Central memory CD4-positive, alpha-beta T cell (primary cell): ENCODE measurements at regions not wholly inside any gene's neighbourhood (a gene's known extent, or its start where the extent isn't known, plus 50 kb on each side); places are given as distances from the start of the nearest gene placed in this dataset.
"Not testable (repeated sequence)": the region's sequence is repeated elsewhere in the genome, so short reads cannot be mapped to it uniquely, and the experiment has no call there.

Source experiments
- DNase-seq: peaks from one replicate; pipeline ENCODE4 v3.0.0; 2022

GRCh38 chr15:92805080-92805690 lies 94.9 kb upstream of the CHD2 start:
- no peak for DNase-seq

GRCh38 chr15:92806171-92806570 lies 94.0 kb upstream of the CHD2 start:
- not testable (repeated sequence) for DNase-seq

GRCh38 chr15:92806763-92807162 lies 93.4 kb upstream of the CHD2 start:
- DNase-seq: no peak

GRCh38 chr15:92807971-92808571 lies 92.1 kb upstream of the CHD2 start:
- peak; percentile 25 for DNase-seq

- no peak for DNase-seq
These were observed 91.5 kb upstream of the CHD2 start for GRCh38 chr15:92808598-92809063.

GRCh38 chr15:92809064-92809879 lies 90.9 kb upstream of the CHD2 start:
- DNase-seq: peak; percentile 99

- peak; percentile 20 for DNase-seq
These were observed 90.2 kb upstream of the CHD2 start for GRCh38 chr15:92809880-92810361.

- DNase-seq: no peak
These were observed 89.5 kb upstream of the CHD2 start for GRCh38 chr15:92810418-92811138.

- peak; percentile 34 for DNase-seq
These were observed 88.8 kb upstream of the CHD2 start for GRCh38 chr15:92811148-92811913.

GRCh38 chr15:92812271-92812670 lies 87.9 kb upstream of the CHD2 start:
- no peak for DNase-seq

- peak; percentile 87 for DNase-seq
These were observed 86.6 kb upstream of the CHD2 start for GRCh38 chr15:92813485-92813884.

- no peak for DNase-seq
These were observed 82.7 kb upstream of the CHD2 start for GRCh38 chr15:92817339-92817886.

- DNase-seq: no peak
These were observed 81.4 kb upstream of the CHD2 start for GRCh38 chr15:92818651-92819277.

GRCh38 chr15:92819278-92820235 lies 80.6 kb upstream of the CHD2 start:
- DNase-seq: no peak

- DNase-seq: peak; percentile 90
These were observed 79.7 kb upstream of the CHD2 start for GRCh38 chr15:92820236-92821021.

- no peak for DNase-seq
These were observed 78.5 kb upstream of the CHD2 start for GRCh38 chr15:92821491-92822116.

- no peak for DNase-seq
These were observed 77.6 kb upstream of the CHD2 start for GRCh38 chr15:92822216-92823144.

- DNase-seq: no peak
These were observed 74.1 kb upstream of the CHD2 start for GRCh38 chr15:92825985-92826384.
